ENCODE measurements at regions not wholly inside any gene's neighbourhood (a gene's known extent, or its start where the extent isn't known, plus 50 kb on each side); places are given as distances from the start of the nearest gene placed in this dataset.

GRCh38 chr20:24866742-24867141 is 82.3 kb upstream of the CST7 start:
- TF ChIP-seq POLR2AphosphoS5 (IDR thresholded peaks at IDR 0.05; ENCODE audit: borderline replicate concordance, low read depth, low read length): no peak
- no peak for TF ChIP-seq EZH2 (IDR thresholded peaks at IDR 0.05)

All from SK-N-MC (cell line).